H1 (cell line): ENCODE measurements at regions not wholly inside any gene's neighbourhood (a gene's known extent, or its start where the extent isn't known, plus 50 kb on each side); places are given as distances from the start of the nearest gene placed in this dataset.

Source experiments
- CTCF ChIA-PET: fragments of 300-600 bp; sonication (Branson Sonifier 250); formaldehyde crosslinking; loops from one replicate; lab custom pipeline; 2021; ENCODE audit not compliant: partially characterized antibody; lab: Charles Lee
- POLR2A ChIA-PET: fragments of 300-600 bp; sonication (Branson Sonifier 250); formaldehyde crosslinking; loops from one replicate; lab custom pipeline; 2021; ENCODE audit warnings: inconsistent platforms; ENCODE audit not compliant: partially characterized antibody; lab: Charles Lee
- DNase-seq, 2 experiments: peaks; one replicate each; pipeline versions ENCODE4 v3.0.0 to v3.0.0-alpha.2; 2010 to 2022; ENCODE audit warnings: low spot score in 2 of 2, low read depth in 1 of 2, mixed read lengths in 1 of 2
- FAIRE-seq: peaks from 2 replicates; lab custom pipeline; 2011; peaks lifted over from hg19 to GRCh38; lab: Jason Lieb, UNC
- H2AFZ ChIP-seq: 2 replicates; pipeline ENCODE4 v1.8.1; 2012; ENCODE audit warnings: low read length, inconsistent platforms
- H2AK5ac ChIP-seq: 2 replicates; pipeline ENCODE4 v1.6.1; 2013; ENCODE audit warnings: low read depth, low read length
- H2BK120ac ChIP-seq: replicated peaks from 2 replicates; pipeline ENCODE3; 2013; ENCODE audit warnings: low read depth, low read length, inconsistent platforms
- H2BK12ac ChIP-seq: 2 replicates; pipeline ENCODE4 v1.6.1; 2013; ENCODE audit warnings: low read depth, low read length
- H2BK15ac ChIP-seq: 2 replicates; pipeline ENCODE4 v1.6.1; 2013; ENCODE audit warnings: low read length
- H2BK20ac ChIP-seq: 2 replicates; pipeline ENCODE4 v1.6.1; 2013; ENCODE audit warnings: low read length
- H2BK5ac ChIP-seq: 2 replicates; pipeline ENCODE4 v1.6.1; 2013; ENCODE audit warnings: low read depth, low read length
- H3K14ac ChIP-seq: 2 replicates; pipeline ENCODE4 v1.6.1; 2013; ENCODE audit warnings: inconsistent platforms; ENCODE audit not compliant: insufficient read length
- H3K18ac ChIP-seq: 2 replicates; pipeline ENCODE4 v1.6.1; 2013; ENCODE audit warnings: low read length; ENCODE audit errors: extremely low read depth
- H3K23ac ChIP-seq: 2 replicates; pipeline ENCODE4 v1.6.1; 2013; ENCODE audit warnings: inconsistent platforms; ENCODE audit not compliant: insufficient read length
- H3K23me2 ChIP-seq: 2 replicates; pipeline ENCODE4 v1.6.1; 2013; ENCODE audit warnings: low read depth, low read length
- H3K27ac ChIP-seq: 2 replicates; pipeline ENCODE4 v1.6.1; 2011; ENCODE audit warnings: low read depth, low read length, inconsistent platforms
- H3K27me3 ChIP-seq, 4 experiments: replicated peaks in 1 of 4; 1 replicate in 1 of 4; 2 replicates in 3 of 4; pipeline versions ENCODE4 v1.6.1 to v1.8.1; 2011 to 2013; ENCODE audit warnings: low read length in 3 of 4, mild to moderate bottlenecking in 3 of 4, inconsistent platforms in 2 of 4, mixed read lengths in 2 of 4, moderate library complexity in 1 of 4; ENCODE audit not compliant: control insufficient read depth in 3 of 4, insufficient read depth in 3 of 4; ENCODE audit errors: extremely low read depth in 1 of 4
- H3K36me3 ChIP-seq, 4 experiments: 2 replicates each; pipeline versions ENCODE4 v1.6.1 to v1.8.1; 2011 to 2013; ENCODE audit warnings: mild to moderate bottlenecking in 4 of 4, low read length in 3 of 4, moderate library complexity in 2 of 4, control low read depth in 1 of 4, inconsistent platforms in 1 of 4; ENCODE audit not compliant: insufficient read depth in 4 of 4, control insufficient read depth in 2 of 4
- H3K4ac ChIP-seq: replicated peaks from 2 replicates; pipeline ENCODE3; 2013; ENCODE audit warnings: low read length, low read depth, mixed read lengths, inconsistent platforms; ENCODE audit not compliant: insufficient read length
- H3K4me1 ChIP-seq, 4 experiments: replicated peaks in 1 of 4; 1 replicate in 1 of 4; 2 replicates in 3 of 4; pipeline versions ENCODE4 v1.6.1 to v1.8.1; 2011 to 2013; ENCODE audit warnings: low read length in 3 of 4, inconsistent platforms in 2 of 4, mixed read lengths in 1 of 4; ENCODE audit not compliant: insufficient read depth in 4 of 4, control insufficient read depth in 3 of 4
- H3K4me2 ChIP-seq, 2 experiments: 2 replicates each; pipeline versions ENCODE4 v1.6.1 to v1.8.1; 2011 to 2013; ENCODE audit warnings: low read depth in 2 of 2, low read length in 2 of 2, control low read depth in 1 of 2, inconsistent platforms in 1 of 2, mild to moderate bottlenecking in 1 of 2; ENCODE audit not compliant: insufficient read depth in 1 of 2
- H3K4me3 ChIP-seq, 4 experiments: fragments of 200-600, 300-600 bp in 1 of 4; sonication (generic), shearing (Covaris generic), sonication (Bioruptor Twin) in 1 of 4; 2 replicates each; pipeline versions ENCODE4 v1.5.1 to v1.8.1; 2011 to 2016; ENCODE audit warnings: low read length in 4 of 4, low read depth in 3 of 4, control low read depth in 2 of 4, inconsistent platforms in 2 of 4, mild to moderate bottlenecking in 2 of 4, mixed read lengths in 1 of 4, moderate library complexity in 1 of 4; ENCODE audit not compliant: insufficient read depth in 2 of 4; ENCODE audit errors: extremely low read depth in 1 of 4
- H3K56ac ChIP-seq: replicated peaks from 2 replicates; pipeline ENCODE3; 2013; ENCODE audit warnings: low read depth, mild to moderate bottlenecking, mixed read lengths, low read length, inconsistent platforms; ENCODE audit not compliant: insufficient read length
- H3K79me1 ChIP-seq: 2 replicates; pipeline ENCODE4 v1.6.1; 2013; ENCODE audit warnings: low read depth, low read length, control low read depth
- H3K79me2 ChIP-seq, 2 experiments: 2 replicates each; pipeline versions ENCODE4 v1.6.1 to v1.8.1; 2012 to 2013; ENCODE audit warnings: low read length in 2 of 2, mild to moderate bottlenecking in 2 of 2, inconsistent platforms in 1 of 2; ENCODE audit not compliant: insufficient read depth in 2 of 2, control insufficient read depth in 1 of 2
- H3K9ac ChIP-seq, 4 experiments: replicated peaks in 1 of 4; 1 replicate in 1 of 4; 2 replicates in 3 of 4; pipeline versions ENCODE4 v1.6.1 to v1.8.1; 2011 to 2013; ENCODE audit warnings: low read depth in 3 of 4, low read length in 3 of 4, control low read depth in 2 of 4, mild to moderate bottlenecking in 2 of 4, moderate library complexity in 2 of 4, inconsistent platforms in 1 of 4; ENCODE audit errors: extremely low read depth in 1 of 4
- H3K9me3 ChIP-seq, 2 experiments: 2 replicates each; pipeline versions ENCODE4 v1.6.1 to v1.8.1; 2012 to 2013; ENCODE audit warnings: mild to moderate bottlenecking in 2 of 2, moderate library complexity in 2 of 2, control low read depth in 1 of 2, inconsistent platforms in 1 of 2, low read depth in 1 of 2, low read length in 1 of 2, mixed read lengths in 1 of 2; ENCODE audit not compliant: insufficient read depth in 2 of 2
- H4K20me1 ChIP-seq, 2 experiments: replicated peaks in 1 of 2; 2 replicates each; pipeline versions ENCODE3 to v1.8.1; 2011 to 2013; ENCODE audit warnings: inconsistent platforms in 2 of 2, low read length in 2 of 2, mild to moderate bottlenecking in 1 of 2; ENCODE audit not compliant: insufficient read depth in 2 of 2, control insufficient read depth in 1 of 2
- H4K5ac ChIP-seq: 2 replicates; pipeline ENCODE4 v1.6.1; 2013; ENCODE audit warnings: low read length, low read depth, mixed read lengths, inconsistent platforms; ENCODE audit not compliant: insufficient read length
- H4K8ac ChIP-seq: 2 replicates; pipeline ENCODE4 v1.8.0; 2013; ENCODE audit warnings: mild to moderate bottlenecking, moderate library complexity, low read length, inconsistent platforms; ENCODE audit not compliant: insufficient read depth; ENCODE audit errors: extremely low read depth
- H4K91ac ChIP-seq: replicated peaks from 2 replicates; pipeline ENCODE3; 2013; ENCODE audit warnings: low read length, mixed read lengths, inconsistent platforms; ENCODE audit not compliant: insufficient read length
- CHD2 ChIP-seq: IDR thresholded peaks from 2 replicates; pipeline ENCODE4 v1.6.1; 2012; ENCODE audit warnings: low read length, improper control_type of control experiment
- CTBP2 ChIP-seq: IDR thresholded peaks from 2 replicates; pipeline ENCODE4 v1.7.0; 2011; ENCODE audit warnings: borderline replicate concordance, mild to moderate bottlenecking, moderate library complexity, mixed read lengths, low read length; ENCODE audit not compliant: insufficient read depth, insufficient read length
- EGR1 ChIP-seq: IDR thresholded peaks from 2 replicates; pipeline ENCODE4 v1.6.1; 2011; ENCODE audit warnings: low read depth, low read length, borderline replicate concordance
- HDAC2 ChIP-seq, 2 experiments: fragments of 300-600 bp in 1 of 2; sonication (generic) in 1 of 2; IDR thresholded peaks; 2 replicates each; pipeline ENCODE4 v1.6.1; 2011 to 2012; ENCODE audit warnings: low read depth in 2 of 2, low read length in 2 of 2, mild to moderate bottlenecking in 2 of 2, moderate library complexity in 2 of 2, borderline replicate concordance in 1 of 2, inconsistent platforms in 1 of 2
- KDM1A ChIP-seq: fragments of 200-600, 300-600 bp; sonication (generic); IDR thresholded peaks from 2 replicates; pipeline ENCODE4 v1.7.1; 2016; ENCODE audit warnings: mild to moderate bottlenecking, low read length, borderline replicate concordance
- KDM4A ChIP-seq: IDR thresholded peaks from one replicate; pipeline ENCODE4 v1.7.1; 2012; ENCODE audit warnings: low read depth, mild to moderate bottlenecking, moderate library complexity, low read length, inconsistent platforms; ENCODE audit not compliant: severe bottlenecking
- NRF1 ChIP-seq: IDR thresholded peaks from 2 replicates; pipeline ENCODE4 v1.6.1; 2011; ENCODE audit warnings: mild to moderate bottlenecking, low read depth, low read length, improper control_type of control experiment
- POLR2AphosphoS5 ChIP-seq: IDR thresholded peaks from 2 replicates; pipeline ENCODE4 v1.6.1; 2011; ENCODE audit warnings: low read depth, low read length
- RBBP5 ChIP-seq: IDR thresholded peaks from 2 replicates; pipeline ENCODE4 v1.7.1; 2012; ENCODE audit warnings: low read depth, mild to moderate bottlenecking, inconsistent platforms, low read length, moderate library complexity, borderline replicate concordance
- RFX5 ChIP-seq: IDR thresholded peaks from 2 replicates; pipeline ENCODE4 v1.6.1; 2011; ENCODE audit warnings: low read depth, low read length, improper control_type of control experiment, borderline replicate concordance
- SIRT6 ChIP-seq: IDR thresholded peaks from one replicate; pipeline ENCODE4 v1.7.1; 2012; ENCODE audit warnings: low read length, inconsistent platforms
- SUZ12 ChIP-seq: fragments of 200-600 bp; sonication (generic); IDR thresholded peaks from 2 replicates; pipeline ENCODE4 v1.6.1; 2012; ENCODE audit warnings: mild to moderate bottlenecking, inconsistent platforms, low read length, moderate library complexity, mixed read lengths
- ZNF274 ChIP-seq: IDR thresholded peaks from 2 replicates; pipeline ENCODE4 v1.7.0; 2012; ENCODE audit warnings: low read length, borderline replicate concordance; ENCODE audit errors: extremely low read depth
- WGBS, 2 experiments: shearing (Covaris generic) in 1 of 2; methylation state at CpG; one replicate each; pipeline versions ENCODE4 v1.1.6 to v1.1.7; 2013 to 2015; ENCODE audit warnings: low lambda C conversion rate in 2 of 2, mixed read lengths in 2 of 2, inconsistent platforms in 1 of 2, low coverage in 1 of 2, missing lambda C conversion rate in 1 of 2; ENCODE audit not compliant: insufficient replicate concordance in 2 of 2, insufficient coverage in 1 of 2, insufficient read length in 1 of 2; ENCODE audit errors: extremely low coverage in 1 of 2, missing lambda C conversion rate in 1 of 2; 5-methylcytosine and 5-hydroxymethylcytosine counted together
- TF ChIP-seq, protein P1 (sequence below): IDR thresholded peaks from 2 replicates; pipeline ENCODE4 v1.6.1; 2012; ENCODE audit warnings: inconsistent platforms

DNA sequence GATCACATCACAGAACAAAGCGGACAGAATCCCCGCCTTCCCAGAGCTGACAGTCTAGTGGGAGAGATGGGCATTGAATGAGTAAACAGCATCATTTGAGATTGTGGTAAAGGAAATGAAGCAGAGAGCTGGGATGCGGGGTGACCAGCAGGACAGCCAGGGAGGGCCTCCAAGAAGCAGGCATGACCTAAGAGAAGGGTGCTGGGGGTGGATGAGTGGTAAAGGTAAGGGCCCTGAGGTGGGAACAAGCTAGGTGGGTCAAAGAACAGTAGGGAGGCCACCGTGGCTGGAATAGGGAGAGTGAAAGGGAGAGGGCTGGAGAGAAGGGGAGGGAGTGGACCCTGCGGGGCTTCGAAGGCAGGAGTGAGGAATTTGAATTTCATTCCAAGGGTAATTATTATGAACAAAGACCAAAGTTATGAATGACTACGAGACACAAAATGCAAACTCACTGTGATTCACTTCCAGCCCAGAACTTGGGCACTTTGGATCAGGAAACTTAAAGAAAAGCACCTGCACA, 61.4 kb downstream of the CEBPB start:
- Histone ChIP-seq H4K8ac (no peak overlapping the region), H3K4me2 (no peak overlapping the region), H3K9ac (no peak overlapping the region), H4K5ac (no peak overlapping the region), H2BK120ac (no peak overlapping the region), H2AK5ac (no peak overlapping the region), H3K27ac (no peak overlapping the region), H3K18ac (no peak overlapping the region), H3K56ac (no peak overlapping the region), H4K20me1 (no peaks in the 10 kb centered on the region), H3K23ac (no peak overlapping the region), H3K4me1 (peaks cover 0 to 4% (median 0%) of the 10 kb centered on the region in 4 experiments; a peak in 1 of 7 replicates), H3K4me3 (no peak overlapping the region), H3K9me3 (no peaks in the 10 kb centered on the region), H2BK20ac (no peak overlapping the region), H3K27me3 (no peaks in the 10 kb centered on the region), H2BK12ac (no peak overlapping the region), H2AFZ (no peak overlapping the region), H3K23me2 (no peaks in the 10 kb centered on the region), H2BK15ac (no peak overlapping the region), H3K36me3 (no peaks in the 10 kb centered on the region), H3K14ac (no peak overlapping the region), H4K91ac (no peak overlapping the region), H3K79me2 (no peaks in the 10 kb centered on the region), H3K4ac (no peak overlapping the region), H2BK5ac (no peak overlapping the region), H3K79me1 (no peaks in the 10 kb centered on the region)
- TF ChIP-seq ZNF274 (no peak), EGR1 (no peak), HDAC2 (IDR thresholded peaks at IDR 0.05; ENCODE audit: borderline replicate concordance in 1 of 2, low read depth in 2 of 2, low read length in 2 of 2) (no peak), KDM1A (no peak), SUZ12 (no peak), CTBP2 (no peak), RFX5 (no peak), SIRT6 (no peak), NRF1 (no peak), CHD2 (no peak), KDM4A (no peak), RBBP5 (no peak), POLR2AphosphoS5 (no peak)
- TF ChIP-seq, protein P1, sequence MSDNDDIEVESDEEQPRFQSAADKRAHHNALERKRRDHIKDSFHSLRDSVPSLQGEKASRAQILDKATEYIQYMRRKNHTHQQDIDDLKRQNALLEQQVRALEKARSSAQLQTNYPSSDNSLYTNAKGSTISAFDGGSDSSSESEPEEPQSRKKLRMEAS, result no peak
- CTCF ChIA-PET, result interaction anchor here (0.8 to 2.1 kb wide), 5 partner anchors 8 to 227 kb away, joined by 3 to 6 read pairs (median 5); no protein-coding TSS in a partner anchor
- 87% methylated on average over 7 of the region's 7 CpGs; no CpG with 5 or more reads in 1 of the 2 experiments for WGBS, 2 experiments
- no peak for DNase-seq
- POLR2A ChIA-PET, result interaction anchor here (0.6 kb wide), 1 partner anchor 31 kb away, joined by 4 read pairs; no protein-coding TSS in a partner anchor
- FAIRE-seq, result no peak
